C1 segment of cervical spinal cord (tissue), 14 donors: ENCODE measurements at regions not wholly inside any gene's neighbourhood (a gene's known extent, or its start where the extent isn't known, plus 50 kb on each side); places are given as distances from the start of the nearest gene placed in this dataset.

ENCODE experiments used
- DNase-seq, 14 donors: peaks; one replicate each; lab custom pipeline; 2025; lab: John Stamatoyannopoulos, UW

GRCh38 chr14:101004176-101004575 lies 100.7 kb upstream of the RTL1 start:
- no peak for DNase-seq

- peak in 2 of 14 donors; percentile 21 to 28 for DNase-seq
Measured at GRCh38 chr14:101004954-101005353, 101.4 kb upstream of the RTL1 start.

- DNase-seq = peak in 8 of 14 donors; percentile 5 to 55 (median 37)
Measured at GRCh38 chr14:101005447-101005846, 101.9 kb upstream of the RTL1 start.

GRCh38 chr14:101006008-101006407 lies 102.5 kb upstream of the RTL1 start:
- peak in 4 of 14 donors; percentile 28 to 44 (median 32) for DNase-seq

GRCh38 chr14:101007004-101007614 lies 103.6 kb upstream of the RTL1 start:
- no peak for DNase-seq

- no peak for DNase-seq
Measured at GRCh38 chr14:101007765-101008164, 104.2 kb upstream of the RTL1 start.

- DNase-seq = no peak
Measured at GRCh38 chr14:101008196-101008595, 104.7 kb upstream of the RTL1 start.

GRCh38 chr14:101008631-101009336 lies 105.3 kb upstream of the RTL1 start:
- peak in 1 of 14 donors; percentile 45 for DNase-seq

- no peak for DNase-seq
Measured at GRCh38 chr14:101009531-101009930, 106.0 kb upstream of the RTL1 start.

GRCh38 chr14:101010293-101010692 lies 106.8 kb upstream of the RTL1 start:
- no peak for DNase-seq

- DNase-seq = no peak
Measured at GRCh38 chr14:101010835-101011234, 107.3 kb upstream of the RTL1 start.

- DNase-seq = no peak
Measured at GRCh38 chr14:101017209-101017608, 113.7 kb upstream of the RTL1 start.

- no peak for DNase-seq
Measured at GRCh38 chr14:101017806-101018560, 114.5 kb upstream of the RTL1 start.

GRCh38 chr14:101018561-101019290 lies 115.2 kb upstream of the RTL1 start:
- DNase-seq = no peak

GRCh38 chr14:101019541-101019940 lies 116.0 kb upstream of the RTL1 start:
- DNase-seq = no peak

- DNase-seq = no peak
Measured at GRCh38 chr14:101019990-101020710, 116.6 kb upstream of the RTL1 start.

- DNase-seq = no peak
Measured at GRCh38 chr14:101020834-101021370, 117.4 kb upstream of the RTL1 start.

GRCh38 chr14:101022121-101022520 lies 118.6 kb upstream of the RTL1 start:
- no peak for DNase-seq

- DNase-seq = no peak
Measured at GRCh38 chr14:101022916-101023435, 119.5 kb upstream of the RTL1 start.

- DNase-seq = no peak
Measured at GRCh38 chr14:101024686-101025085, 121.2 kb upstream of the RTL1 start.

- no peak for DNase-seq
Measured at GRCh38 chr14:101025131-101025530, 121.6 kb upstream of the RTL1 start.
